Endothelial cell (in vitro differentiated cells): ENCODE measurements at regions not wholly inside any gene's neighbourhood (a gene's known extent, or its start where the extent isn't known, plus 50 kb on each side); places are given as distances from the start of the nearest gene placed in this dataset.

Source experiments
- DNase-seq: peaks from one replicate; pipeline ENCODE4 v3.0.0; 2021; ENCODE audit warnings: low spot score
- H3K27ac Mint-ChIP-seq: one replicate; pipeline ENCODE4 v1.8.0; 2021; ENCODE audit warnings: mixed read lengths, inconsistent platforms; ENCODE audit not compliant: unreplicated experiment
- H3K27me3 Mint-ChIP-seq: one replicate; pipeline ENCODE4 v1.8.0; 2021; ENCODE audit warnings: mild to moderate bottlenecking, moderate library complexity, mixed read lengths, inconsistent platforms; ENCODE audit not compliant: unreplicated experiment
- H3K36me3 Mint-ChIP-seq: one replicate; pipeline ENCODE4 v1.8.0; 2021; ENCODE audit warnings: mild to moderate bottlenecking, low read depth, mixed read lengths, inconsistent platforms; ENCODE audit not compliant: unreplicated experiment
- H3K4me1 Mint-ChIP-seq: one replicate; pipeline ENCODE4 v1.8.0; 2021; ENCODE audit warnings: mild to moderate bottlenecking, mixed read lengths, inconsistent platforms; ENCODE audit not compliant: unreplicated experiment
- H3K4me3 Mint-ChIP-seq: one replicate; pipeline ENCODE4 v1.8.0; 2021; ENCODE audit warnings: mild to moderate bottlenecking, mixed read lengths, inconsistent platforms; ENCODE audit not compliant: unreplicated experiment
- H3K9me3 Mint-ChIP-seq: one replicate; pipeline ENCODE4 v1.8.0; 2021; ENCODE audit warnings: mixed read lengths, inconsistent platforms; ENCODE audit not compliant: unreplicated experiment
- TF ChIP-seq, protein P1 (sequence below): fragments of 200-600 bp; sonication (generic); IDR thresholded peaks from one replicate; pipeline ENCODE4 v1.5.0; 2021; ENCODE audit warnings: antibody characterized with exemption; ENCODE audit not compliant: unreplicated experiment

GRCh38 chr2:104531122-104531521 is 322.8 kb upstream of the POU3F3 start:
- TF ChIP-seq, protein P1, sequence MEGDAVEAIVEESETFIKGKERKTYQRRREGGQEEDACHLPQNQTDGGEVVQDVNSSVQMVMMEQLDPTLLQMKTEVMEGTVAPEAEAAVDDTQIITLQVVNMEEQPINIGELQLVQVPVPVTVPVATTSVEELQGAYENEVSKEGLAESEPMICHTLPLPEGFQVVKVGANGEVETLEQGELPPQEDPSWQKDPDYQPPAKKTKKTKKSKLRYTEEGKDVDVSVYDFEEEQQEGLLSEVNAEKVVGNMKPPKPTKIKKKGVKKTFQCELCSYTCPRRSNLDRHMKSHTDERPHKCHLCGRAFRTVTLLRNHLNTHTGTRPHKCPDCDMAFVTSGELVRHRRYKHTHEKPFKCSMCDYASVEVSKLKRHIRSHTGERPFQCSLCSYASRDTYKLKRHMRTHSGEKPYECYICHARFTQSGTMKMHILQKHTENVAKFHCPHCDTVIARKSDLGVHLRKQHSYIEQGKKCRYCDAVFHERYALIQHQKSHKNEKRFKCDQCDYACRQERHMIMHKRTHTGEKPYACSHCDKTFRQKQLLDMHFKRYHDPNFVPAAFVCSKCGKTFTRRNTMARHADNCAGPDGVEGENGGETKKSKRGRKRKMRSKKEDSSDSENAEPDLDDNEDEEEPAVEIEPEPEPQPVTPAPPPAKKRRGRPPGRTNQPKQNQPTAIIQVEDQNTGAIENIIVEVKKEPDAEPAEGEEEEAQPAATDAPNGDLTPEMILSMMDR: no peak
- no peak overlapping the region for H3K27ac Mint-ChIP-seq
- H3K4me3 Mint-ChIP-seq: no peak overlapping the region
- H3K9me3 Mint-ChIP-seq: no peaks in the 10 kb centered on the region
- no peaks in the 10 kb centered on the region for H3K36me3 Mint-ChIP-seq
- no peak for DNase-seq
- H3K4me1 Mint-ChIP-seq: no peaks in the 10 kb centered on the region
- H3K27me3 Mint-ChIP-seq: peaks cover 5% of the 10 kb centered on the region

DNA sequence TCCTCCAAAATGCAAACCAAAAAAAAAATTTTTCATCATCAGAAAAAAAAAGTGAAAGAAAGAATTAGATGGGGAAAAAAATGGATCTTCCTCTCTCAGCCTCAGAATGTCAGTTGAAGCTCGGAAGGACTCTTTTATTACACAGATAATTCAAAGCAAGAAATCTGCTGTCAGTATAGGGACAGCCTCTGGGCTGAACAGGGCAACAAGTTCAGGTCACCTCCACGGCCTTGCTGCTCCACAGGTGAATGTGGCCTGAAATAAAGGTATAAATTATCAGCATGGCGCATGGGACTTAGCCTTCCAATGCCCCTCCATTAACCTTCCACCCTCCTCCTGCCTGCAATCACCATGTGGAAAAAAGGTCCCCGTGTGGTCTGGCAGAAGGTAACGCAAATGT is 316.8 kb upstream of the POU3F3 start:
- Mint-ChIP-seq H3K36me3 (no peaks in the 10 kb centered on the region), H3K27ac (no peak overlapping the region)
- TF ChIP-seq, protein P1: no peak

GRCh38 chr2:104538077-104538476 is 315.8 kb upstream of the POU3F3 start:
- TF ChIP-seq, protein P1: no peak
- Mint-ChIP-seq H3K4me1 (peaks cover 6% of the 10 kb centered on the region), H3K27ac (no peak overlapping the region), H3K9me3 (no peaks in the 10 kb centered on the region), H3K4me3 (no peak overlapping the region), H3K36me3 (no peaks in the 10 kb centered on the region), H3K27me3 (peaks cover 1% of the 10 kb centered on the region)
- no peak for DNase-seq

More for the DNA sequence above, 316.8 kb upstream of the POU3F3 start:
- DNase-seq: no peak
- Mint-ChIP-seq H3K9me3 (no peaks in the 10 kb centered on the region), H3K4me3 (no peak overlapping the region), H3K4me1 (peaks cover 6% of the 10 kb centered on the region), H3K27me3 (no peaks in the 10 kb centered on the region)

DNA sequence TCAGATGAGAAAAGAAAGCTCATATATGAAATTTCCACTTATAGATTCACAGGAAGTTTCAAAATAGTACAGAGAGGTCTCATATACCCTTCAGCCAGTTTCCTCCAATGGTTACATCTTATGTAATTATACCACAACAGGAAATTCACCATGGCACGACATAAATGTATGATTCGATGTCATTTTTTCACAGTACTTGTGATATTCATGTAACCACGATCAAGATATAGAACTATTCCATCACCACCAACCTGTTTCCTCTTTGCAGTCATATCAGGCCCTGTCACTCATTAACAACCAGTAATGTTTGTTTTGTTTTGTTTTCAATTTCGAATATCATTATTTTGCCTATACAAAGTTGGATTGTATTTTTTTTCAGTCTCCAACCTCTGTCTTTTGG is 314.3 kb upstream of the POU3F3 start:
- H3K27ac Mint-ChIP-seq: no peak overlapping the region
- DNase-seq: no peak
- H3K4me1 Mint-ChIP-seq: peaks cover 6% of the 10 kb centered on the region
- H3K4me3 Mint-ChIP-seq: no peak overlapping the region
- TF ChIP-seq, protein P1: no peak
- H3K27me3 Mint-ChIP-seq: peaks cover 1% of the 10 kb centered on the region
- H3K9me3 Mint-ChIP-seq: no peaks in the 10 kb centered on the region
- H3K36me3 Mint-ChIP-seq: no peaks in the 10 kb centered on the region

GRCh38 chr2:104545055-104545454 is 308.9 kb upstream of the POU3F3 start:
- H3K4me1 Mint-ChIP-seq: no peaks in the 10 kb centered on the region
- no peak overlapping the region for H3K4me3 Mint-ChIP-seq
- H3K27ac Mint-ChIP-seq: no peak overlapping the region
- peaks cover 2% of the 10 kb centered on the region for H3K27me3 Mint-ChIP-seq
- DNase-seq: no peak
- peaks cover 4% of the 10 kb centered on the region for H3K9me3 Mint-ChIP-seq
- TF ChIP-seq, protein P1: no peak
- no peaks in the 10 kb centered on the region for H3K36me3 Mint-ChIP-seq
